PC-3 (cell line): ENCODE measurements at regions not wholly inside any gene's neighbourhood (a gene's known extent, or its start where the extent isn't known, plus 50 kb on each side); places are given as distances from the start of the nearest gene placed in this dataset.

Experiments
- ATAC-seq: fragments of 200-7000 bp; cut with Tn5 transposase; 2 replicates; pipeline ENCODE4 v1.9.1; 2020; ENCODE audit warnings: mild to moderate bottlenecking, moderate library complexity
- BruUV-seq: library from RNA; stranded (reverse); fragments of 400-500 nt; replicated peaks from 2 replicates; lab custom pipeline; 2021; lab: Mats Ljungman, UMichigan
- CTCF ChIA-PET: fragments of 300-600 bp; sonication (Branson Sonifier 250); formaldehyde crosslinking; loops from one replicate; lab custom pipeline; 2022; ENCODE audit warnings: antibody characterized with exemption; lab: Charles Lee
- POLR2A ChIA-PET: fragments of 300-600 bp; sonication (Branson Sonifier 250); formaldehyde crosslinking; loops from one replicate; lab custom pipeline; 2022; ENCODE audit warnings: antibody characterized with exemption; ENCODE audit not compliant: unreplicated experiment; lab: Charles Lee
- DNase-seq: peaks from one replicate; pipeline ENCODE4 v3.0.0-alpha.2; 2015
- H2AFZ ChIP-seq: fragments of 300-600 bp; sonication (generic); 2 replicates; pipeline ENCODE4 v1.6.0; 2016; ENCODE audit warnings: antibody characterized with exemption, low read length
- H3F3A ChIP-seq: fragments of 300-600 bp; sonication (generic); one replicate; pipeline ENCODE4 v1.6.0; 2017; ENCODE audit warnings: antibody characterized with exemption, low read length, control low read depth, mild to moderate bottlenecking; ENCODE audit not compliant: unreplicated experiment
- H3K27ac ChIP-seq: fragments of 300-600 bp; sonication (generic); 2 replicates; pipeline ENCODE4 v1.5.1; 2016; ENCODE audit warnings: mild to moderate bottlenecking, low read length
- H3K27me3 ChIP-seq: fragments of 300-600 bp; sonication (generic); 2 replicates; pipeline ENCODE4 v1.6.1; 2016; ENCODE audit warnings: low read length, mixed read lengths
- H3K36me3 ChIP-seq: fragments of 300-600 bp; sonication (generic); 2 replicates; pipeline ENCODE4 v1.6.1; 2016; ENCODE audit warnings: low read depth, mixed run types, low read length, mixed read lengths
- H3K4me1 ChIP-seq: fragments of 300-600 bp; sonication (generic); 2 replicates; pipeline ENCODE4 v1.5.1; 2016; ENCODE audit warnings: low read length; ENCODE audit not compliant: insufficient read depth
- H3K4me2 ChIP-seq: fragments of 300-600 bp; sonication (generic); 2 replicates; pipeline ENCODE4 v1.6.0; 2016; ENCODE audit warnings: low read length
- H3K4me3 ChIP-seq: fragments of 300-600 bp; sonication (generic); 2 replicates; pipeline ENCODE4 v1.5.1; 2016; ENCODE audit warnings: mild to moderate bottlenecking, low read length, mixed read lengths
- H3K79me2 ChIP-seq: fragments of 300-600 bp; sonication (generic); 2 replicates; pipeline ENCODE4 v1.6.1; 2017; ENCODE audit warnings: low read length, mixed read lengths
- H3K9ac ChIP-seq: fragments of 300-600 bp; sonication (generic); 2 replicates; pipeline ENCODE4 v1.6.0; 2016; ENCODE audit warnings: mild to moderate bottlenecking, low read length
- H3K9me2 ChIP-seq: fragments of 300-600 bp; sonication (generic); replicated peaks from 2 replicates; pipeline ENCODE4 v1.6.1; 2016; ENCODE audit warnings: mixed run types, low read length, mixed read lengths
- H3K9me3 ChIP-seq: fragments of 300-600 bp; sonication (generic); 2 replicates; pipeline ENCODE4 v1.6.1; 2016; ENCODE audit warnings: low read length, mixed read lengths
- H4K20me1 ChIP-seq: fragments of 300-600 bp; sonication (generic); 2 replicates; pipeline ENCODE4 v1.6.1; 2016; ENCODE audit warnings: low read length, mixed read lengths
- EZH2 ChIP-seq: fragments of 300-600 bp; sonication (generic); IDR thresholded peaks from one replicate; pipeline ENCODE4 v1.6.1; 2017; ENCODE audit warnings: antibody characterized with exemption, mild to moderate bottlenecking, low read length; ENCODE audit not compliant: unreplicated experiment
- EZH2phosphoT487 ChIP-seq: fragments of 300-600 bp; sonication (generic); IDR thresholded peaks from 2 replicates; pipeline ENCODE4 v1.6.1; 2018; ENCODE audit warnings: mild to moderate bottlenecking, antibody characterized with exemption, low read length, borderline replicate concordance
- intact Hi-C: fragments of 100-400 bp; cut with micrococcal nuclease; formaldehyde crosslinking; loops from 2 replicates; pipeline ENCODE4 v1.9.0; 2023
- TF ChIP-seq, protein P1 (sequence below): fragments of 300-600 bp; sonication (generic); conservative IDR thresholded peaks from 2 replicates; pipeline ENCODE4 v1.5.1; 2017; ENCODE audit warnings: antibody characterized with exemption, low read depth, mild to moderate bottlenecking, low read length

GRCh38 chrX:45508454-45508853 is 307.8 kb upstream of the DIPK2B start:
- H3K4me2 ChIP-seq: peak overlapping the region; percentile 20
- ChIA-PET CTCF (no interaction called here), POLR2A (interaction anchor here (0.5 kb wide), 1 partner anchor 202 kb away, joined by 6 read pairs; no protein-coding TSS in a partner anchor)
- H4K20me1 ChIP-seq: no peaks in the 10 kb centered on the region
- H3K9ac ChIP-seq: peak overlapping the region; percentile 85
- BruUV-seq: no TSS peak
- H3F3A ChIP-seq: peaks cover 12% of the 10 kb centered on the region
- no peak overlapping the region for H3K4me3 ChIP-seq
- peak overlapping the region; percentile 100 for H3K27ac ChIP-seq
- H3K4me1 ChIP-seq: peaks cover 45% of the 10 kb centered on the region
- ATAC-seq: peak; percentile 16; the same call in 1 of the 2 replicates
- no peaks in the 10 kb centered on the region for H3K36me3 ChIP-seq
- no peaks in the 10 kb centered on the region for H3K27me3 ChIP-seq
- H3K9me3 ChIP-seq: no peaks in the 10 kb centered on the region
- peaks cover 24% of the 10 kb centered on the region for H3K79me2 ChIP-seq
- no peak overlapping the region for H2AFZ ChIP-seq
- no peaks in the 10 kb centered on the region for H3K9me2 ChIP-seq
- TF ChIP-seq EZH2phosphoT487 (no peak), EZH2 (no peak)
- TF ChIP-seq, protein P1, sequence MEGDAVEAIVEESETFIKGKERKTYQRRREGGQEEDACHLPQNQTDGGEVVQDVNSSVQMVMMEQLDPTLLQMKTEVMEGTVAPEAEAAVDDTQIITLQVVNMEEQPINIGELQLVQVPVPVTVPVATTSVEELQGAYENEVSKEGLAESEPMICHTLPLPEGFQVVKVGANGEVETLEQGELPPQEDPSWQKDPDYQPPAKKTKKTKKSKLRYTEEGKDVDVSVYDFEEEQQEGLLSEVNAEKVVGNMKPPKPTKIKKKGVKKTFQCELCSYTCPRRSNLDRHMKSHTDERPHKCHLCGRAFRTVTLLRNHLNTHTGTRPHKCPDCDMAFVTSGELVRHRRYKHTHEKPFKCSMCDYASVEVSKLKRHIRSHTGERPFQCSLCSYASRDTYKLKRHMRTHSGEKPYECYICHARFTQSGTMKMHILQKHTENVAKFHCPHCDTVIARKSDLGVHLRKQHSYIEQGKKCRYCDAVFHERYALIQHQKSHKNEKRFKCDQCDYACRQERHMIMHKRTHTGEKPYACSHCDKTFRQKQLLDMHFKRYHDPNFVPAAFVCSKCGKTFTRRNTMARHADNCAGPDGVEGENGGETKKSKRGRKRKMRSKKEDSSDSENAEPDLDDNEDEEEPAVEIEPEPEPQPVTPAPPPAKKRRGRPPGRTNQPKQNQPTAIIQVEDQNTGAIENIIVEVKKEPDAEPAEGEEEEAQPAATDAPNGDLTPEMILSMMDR: no peak
- intact Hi-C loops: no loop called here
- peak; percentile 72 for DNase-seq

- no peak overlapping the region for H3K4me3 ChIP-seq
- POLR2A ChIA-PET: interaction anchor here (0.8 kb wide), 1 partner anchor 60 kb away, joined by 3 read pairs; no protein-coding TSS in a partner anchor
Measured at GRCh38 chrX:45506149-45506730, 305.6 kb upstream of the DIPK2B start.

More at GRCh38 chrX:45506149-45506730, 305.6 kb upstream of the DIPK2B start:
- Histone ChIP-seq H3K4me2 (peak overlapping the region; percentile 44), H2AFZ (no peak overlapping the region), H3K9me2 (no peaks in the 10 kb centered on the region), H3K27ac (peak overlapping the region; percentile 100), H3K9me3 (no peaks in the 10 kb centered on the region), H3F3A (peaks cover 12% of the 10 kb centered on the region), H3K27me3 (no peaks in the 10 kb centered on the region), H3K4me1 (peaks cover 43% of the 10 kb centered on the region), H3K9ac (peak overlapping the region; percentile 92), H4K20me1 (no peaks in the 10 kb centered on the region), H3K36me3 (no peaks in the 10 kb centered on the region), H3K79me2 (peaks cover 20% of the 10 kb centered on the region)
- ATAC-seq: peak; percentile 7; the same call in 1 of the 2 replicates
- TF ChIP-seq EZH2 (no peak), EZH2phosphoT487 (no peak)
- TF ChIP-seq, protein P1: no peak
- no peak for DNase-seq
- TSS peak; percentile 96 for BruUV-seq
- intact Hi-C loops: loop anchor here (2.0 kb wide), 2 partner anchors 27 to 205 kb away; no protein-coding TSS in a partner anchor
- CTCF ChIA-PET: interaction anchor here (0.6 kb wide), 1 partner anchor 902 kb away, joined by 3 read pairs; no protein-coding TSS in a partner anchor
